Right atrium auricular region (tissue), 2 donors: ENCODE measurements at regions not wholly inside any gene's neighbourhood (a gene's known extent, or its start where the extent isn't known, plus 50 kb on each side); places are given as distances from the start of the nearest gene placed in this dataset.

Experiments used
- DNase-seq: peaks from one replicate; pipeline ENCODE4 v3.0.0-alpha.2; 2019; ENCODE audit warnings: low spot score
- H3K27ac ChIP-seq, 2 donors: fragments of 200-600 bp; sonication (generic); 1 replicate in 1 of 2; 2 replicates in 1 of 2; pipeline ENCODE4 v1.5.1; 2016 to 2019
- H3K27me3 ChIP-seq, 2 donors: fragments of 200-600 bp; sonication (generic); one replicate each; pipeline versions ENCODE4 v1.5.1 to v1.6.0; 2017 to 2019
- H3K36me3 ChIP-seq: fragments of 200-600 bp; sonication (generic); one replicate; pipeline ENCODE4 v1.5.1; 2016
- H3K4me1 ChIP-seq, 2 donors: fragments of 200-600 bp; sonication (generic); one replicate each; pipeline versions ENCODE4 v1.5.1 to v1.6.0; 2017 to 2019
- H3K4me3 ChIP-seq, 2 donors: fragments of 200-600 bp; sonication (generic); 1 replicate in 1 of 2; 2 replicates in 1 of 2; pipeline ENCODE4 v1.5.1; 2017 to 2019; ENCODE audit warnings: mild to moderate bottlenecking in 1 of 2, moderate library complexity in 1 of 2
- H3K9me3 ChIP-seq, 2 donors: fragments of 200-600 bp; sonication (generic); one replicate each; pipeline ENCODE4 v1.5.1; 2019
- TF ChIP-seq, protein P1 (sequence below), 2 donors: fragments of 200-600 bp; sonication (generic); IDR thresholded peaks; one replicate each; pipeline ENCODE4 v1.5.1; 2019; ENCODE audit warnings: antibody characterized with exemption in 2 of 2

DNA sequence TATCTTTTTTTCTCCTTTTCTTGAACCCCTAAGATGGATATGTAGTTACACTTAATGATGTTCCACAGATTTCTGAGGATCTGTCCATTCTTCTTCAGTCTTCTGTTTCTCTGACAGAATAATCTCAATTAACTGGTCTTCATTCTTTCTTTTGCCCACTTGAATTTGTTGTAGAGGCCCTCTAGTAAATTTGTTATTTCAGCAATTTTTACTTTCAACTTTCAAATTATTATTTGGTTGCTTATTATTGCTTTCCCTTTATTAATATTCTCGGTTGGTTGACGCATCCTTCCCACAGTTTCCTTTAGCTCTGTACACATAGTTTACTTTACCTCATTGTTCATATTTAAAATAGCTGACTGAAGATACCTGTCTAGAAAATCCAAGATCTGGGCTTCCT, 1013.7 kb upstream of the CNTN5 start:
- TF ChIP-seq, protein P1, sequence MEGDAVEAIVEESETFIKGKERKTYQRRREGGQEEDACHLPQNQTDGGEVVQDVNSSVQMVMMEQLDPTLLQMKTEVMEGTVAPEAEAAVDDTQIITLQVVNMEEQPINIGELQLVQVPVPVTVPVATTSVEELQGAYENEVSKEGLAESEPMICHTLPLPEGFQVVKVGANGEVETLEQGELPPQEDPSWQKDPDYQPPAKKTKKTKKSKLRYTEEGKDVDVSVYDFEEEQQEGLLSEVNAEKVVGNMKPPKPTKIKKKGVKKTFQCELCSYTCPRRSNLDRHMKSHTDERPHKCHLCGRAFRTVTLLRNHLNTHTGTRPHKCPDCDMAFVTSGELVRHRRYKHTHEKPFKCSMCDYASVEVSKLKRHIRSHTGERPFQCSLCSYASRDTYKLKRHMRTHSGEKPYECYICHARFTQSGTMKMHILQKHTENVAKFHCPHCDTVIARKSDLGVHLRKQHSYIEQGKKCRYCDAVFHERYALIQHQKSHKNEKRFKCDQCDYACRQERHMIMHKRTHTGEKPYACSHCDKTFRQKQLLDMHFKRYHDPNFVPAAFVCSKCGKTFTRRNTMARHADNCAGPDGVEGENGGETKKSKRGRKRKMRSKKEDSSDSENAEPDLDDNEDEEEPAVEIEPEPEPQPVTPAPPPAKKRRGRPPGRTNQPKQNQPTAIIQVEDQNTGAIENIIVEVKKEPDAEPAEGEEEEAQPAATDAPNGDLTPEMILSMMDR (IDR thresholded peaks at IDR 0.05) = no peak
- Histone ChIP-seq H3K27me3 (no peaks in the 10 kb centered on the region), H3K4me1 (no peaks in the 10 kb centered on the region), H3K27ac (no peak overlapping the region), H3K36me3 (no peaks in the 10 kb centered on the region), H3K9me3 (no peaks in the 10 kb centered on the region), H3K4me3 (no peak overlapping the region)
- no peak for DNase-seq

DNA sequence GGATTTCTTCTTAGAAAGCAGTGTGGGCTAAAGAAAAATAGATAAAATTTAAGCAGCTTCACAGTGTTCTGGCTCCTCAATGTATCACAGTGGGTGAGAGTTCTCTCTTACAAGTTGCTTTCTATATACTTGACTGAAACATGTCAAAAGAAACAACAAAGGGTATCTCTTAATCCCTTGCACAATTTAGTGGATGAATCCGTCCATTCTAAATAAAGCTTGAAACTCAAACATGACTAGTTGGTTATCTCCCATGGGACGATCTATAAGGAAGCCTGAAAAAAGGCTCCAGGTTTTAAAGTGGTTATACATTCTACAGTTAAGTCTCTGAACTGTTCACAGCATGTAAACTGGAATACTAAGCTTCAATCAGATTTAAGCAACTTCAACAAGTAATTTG, 993.1 kb upstream of the CNTN5 start:
- Histone ChIP-seq H3K4me3 (no peak overlapping the region), H3K27ac (no peak overlapping the region), H3K4me1 (no peaks in the 10 kb centered on the region), H3K27me3 (no peaks in the 10 kb centered on the region), H3K9me3 (no peaks in the 10 kb centered on the region), H3K36me3 (no peaks in the 10 kb centered on the region)
- no peak for DNase-seq
- TF ChIP-seq, protein P1 (IDR thresholded peaks at IDR 0.05) = no peak

DNA sequence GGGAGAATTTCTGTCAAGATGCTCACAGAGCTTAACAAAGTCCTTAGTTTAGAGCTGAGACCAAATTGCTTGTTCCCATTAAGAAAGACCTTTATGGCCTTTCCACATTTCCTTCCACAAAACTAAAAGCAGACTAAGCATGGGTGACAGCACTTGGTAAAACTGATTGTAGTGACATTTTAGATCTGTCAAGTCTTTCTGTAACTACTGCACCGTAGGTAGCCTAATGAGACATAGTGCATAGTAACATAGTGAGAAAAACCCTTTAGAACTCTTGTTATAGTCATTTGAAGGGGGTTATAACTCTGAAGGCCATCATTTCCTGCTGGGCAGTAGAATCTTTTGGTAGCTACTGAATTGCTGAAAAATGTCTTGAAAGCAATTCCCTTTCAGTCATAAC, 990.9 kb upstream of the CNTN5 start:
- Histone ChIP-seq H3K27ac (no peak overlapping the region), H3K9me3 (no peaks in the 10 kb centered on the region), H3K36me3 (no peaks in the 10 kb centered on the region), H3K4me3 (no peak overlapping the region), H3K4me1 (no peaks in the 10 kb centered on the region), H3K27me3 (no peaks in the 10 kb centered on the region)
- DNase-seq = no peak
- TF ChIP-seq, protein P1 (IDR thresholded peaks at IDR 0.05) = no peak

DNA sequence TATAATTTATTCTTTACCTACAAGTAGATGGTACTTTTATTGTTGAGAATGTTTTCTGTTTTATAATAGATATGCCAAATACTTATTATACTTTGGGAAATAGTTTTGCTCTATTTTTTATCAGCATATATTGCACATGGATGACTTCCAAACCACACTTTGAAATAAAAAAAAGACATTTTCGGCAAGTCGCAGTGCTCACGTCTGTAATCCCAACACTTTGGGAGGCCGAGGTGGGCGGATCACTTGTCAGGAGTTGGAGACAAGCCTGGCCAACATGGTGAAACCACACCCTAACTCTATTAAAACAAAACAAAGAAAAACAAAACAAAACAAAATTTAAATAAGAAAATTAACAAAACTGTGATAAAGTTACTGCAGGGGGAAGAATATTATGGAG, 983.9 kb upstream of the CNTN5 start:
- Histone ChIP-seq H3K36me3 (no peaks in the 10 kb centered on the region), H3K4me1 (no peaks in the 10 kb centered on the region), H3K27me3 (no peaks in the 10 kb centered on the region), H3K4me3 (no peak overlapping the region), H3K9me3 (no peaks in the 10 kb centered on the region), H3K27ac (no peak overlapping the region)
- TF ChIP-seq, protein P1 (IDR thresholded peaks at IDR 0.05) = no peak
- no peak for DNase-seq

DNA sequence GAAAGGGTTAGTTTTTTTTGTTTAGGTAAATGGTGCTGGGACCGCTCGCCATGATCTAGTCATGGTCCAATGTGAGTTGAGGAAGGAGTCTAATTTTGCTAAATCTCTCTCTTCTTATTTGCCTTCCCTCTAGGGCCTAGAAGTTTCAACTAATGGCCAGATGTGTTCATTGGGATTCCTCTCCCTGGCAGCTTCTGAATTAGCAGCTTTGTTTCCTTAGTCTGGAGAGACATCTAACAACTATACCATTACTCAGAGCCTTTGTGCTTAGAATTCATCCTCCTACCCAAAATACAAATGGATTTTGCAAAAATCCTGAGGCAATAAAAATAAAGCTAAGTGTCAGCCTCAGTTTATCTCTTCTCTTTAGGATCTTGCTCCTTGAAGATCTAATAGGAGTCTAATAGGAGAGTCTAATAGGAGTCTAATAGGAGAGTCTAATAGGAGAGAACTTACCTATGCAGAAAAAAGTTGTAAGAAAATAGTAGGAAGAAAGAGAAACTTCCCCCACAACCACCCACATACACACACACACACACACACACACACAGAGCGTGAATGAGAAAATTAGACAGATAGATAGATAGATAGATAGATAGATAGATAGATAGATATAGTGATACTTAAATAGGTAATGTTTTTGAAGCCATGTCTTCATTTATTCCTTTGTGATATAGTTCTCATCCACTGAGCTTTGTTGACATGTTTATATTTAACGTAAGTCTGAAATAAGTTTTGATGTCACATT, 980.5 kb upstream of the CNTN5 start:
- no peaks in the 10 kb centered on the region for H3K4me1 ChIP-seq
- H3K27ac ChIP-seq = no peak overlapping the region
- no peak for DNase-seq
- H3K36me3 ChIP-seq = no peaks in the 10 kb centered on the region
- H3K4me3 ChIP-seq = no peak overlapping the region
- no peaks in the 10 kb centered on the region for H3K27me3 ChIP-seq
- TF ChIP-seq, protein P1 (IDR thresholded peaks at IDR 0.05) = no peak
- H3K9me3 ChIP-seq = no peaks in the 10 kb centered on the region

DNA sequence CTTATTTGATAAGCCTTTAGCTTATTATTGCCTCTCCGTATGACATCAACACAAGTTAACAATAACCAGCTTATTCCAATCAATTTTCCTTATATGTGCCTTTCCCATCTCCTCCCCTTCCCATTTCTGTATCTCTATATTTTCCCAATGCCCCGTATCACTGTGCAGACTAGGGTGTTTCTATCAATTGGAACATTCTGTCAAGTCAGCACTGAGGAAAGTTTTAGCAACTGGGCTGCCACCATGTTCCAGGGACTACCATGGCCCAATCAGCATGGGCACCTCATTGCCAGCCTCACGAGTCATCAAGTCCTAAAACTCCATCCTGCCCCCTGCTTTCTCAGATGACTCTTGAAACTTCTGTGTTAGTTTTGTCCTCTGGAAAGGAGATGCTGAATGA, 973.1 kb upstream of the CNTN5 start:
- H3K4me3 ChIP-seq = no peak overlapping the region
- H3K9me3 ChIP-seq = no peaks in the 10 kb centered on the region
- TF ChIP-seq, protein P1 (IDR thresholded peaks at IDR 0.05) = no peak
- H3K4me1 ChIP-seq = no peaks in the 10 kb centered on the region
- no peaks in the 10 kb centered on the region for H3K36me3 ChIP-seq
- no peaks in the 10 kb centered on the region for H3K27me3 ChIP-seq
- DNase-seq = no peak
- H3K27ac ChIP-seq = no peak overlapping the region
